ENCODE measurements at regions not wholly inside any gene's neighbourhood (a gene's known extent, or its start where the extent isn't known, plus 50 kb on each side); places are given as distances from the start of the nearest gene placed in this dataset.

- no peak for DNase-seq
Measured at GRCh38 chr3:59578129-59578528, 528.3 kb upstream of the CFAP20DC start.

- DNase-seq = no peak
Measured at GRCh38 chr3:59576606-59577005, 526.8 kb upstream of the CFAP20DC start.

GRCh38 chr3:59575113-59576001 lies 525.5 kb upstream of the CFAP20DC start:
- DNase-seq = peak; percentile 68

- peak; percentile 39 for DNase-seq
Measured at GRCh38 chr3:59573911-59574310, 524.1 kb upstream of the CFAP20DC start.

GRCh38 chr3:59572106-59572505 lies 522.3 kb upstream of the CFAP20DC start:
- no peak for DNase-seq

GRCh38 chr3:59570806-59571205 lies 521.0 kb upstream of the CFAP20DC start:
- no peak for DNase-seq

GRCh38 chr3:59567661-59568060 lies 517.8 kb upstream of the CFAP20DC start:
- DNase-seq = peak; percentile 55

- no peak for DNase-seq
Measured at GRCh38 chr3:59566481-59566975, 516.7 kb upstream of the CFAP20DC start.

GRCh38 chr3:59565125-59565524 lies 515.3 kb upstream of the CFAP20DC start:
- no peak for DNase-seq

- DNase-seq = peak; percentile 74
Measured at GRCh38 chr3:59563966-59564365, 514.1 kb upstream of the CFAP20DC start.

- peak; percentile 79 for DNase-seq
Measured at GRCh38 chr3:59563072-59563605, 513.3 kb upstream of the CFAP20DC start.

GRCh38 chr3:59559721-59560435 lies 510.1 kb upstream of the CFAP20DC start:
- DNase-seq = peak; percentile 99

GRCh38 chr3:59558906-59559720 lies 509.3 kb upstream of the CFAP20DC start:
- DNase-seq = no peak

GRCh38 chr3:59555593-59556315 lies 505.9 kb upstream of the CFAP20DC start:
- DNase-seq = no peak

- no peak for DNase-seq
Measured at GRCh38 chr3:59553076-59553475, 503.3 kb upstream of the CFAP20DC start.

- DNase-seq = no peak
Measured at GRCh38 chr3:59551834-59552233, 502.0 kb upstream of the CFAP20DC start.

- DNase-seq = no peak
Measured at GRCh38 chr3:59549962-59550361, 500.1 kb upstream of the CFAP20DC start.

- DNase-seq = no peak
Measured at GRCh38 chr3:59547874-59548273, 498.0 kb upstream of the CFAP20DC start.

GRCh38 chr3:59546522-59546921 lies 496.7 kb upstream of the CFAP20DC start:
- DNase-seq = no peak

GRCh38 chr3:59545374-59545773 lies 495.5 kb upstream of the CFAP20DC start:
- DNase-seq = no peak

- DNase-seq = no peak
Measured at GRCh38 chr3:59542276-59542675, 492.5 kb upstream of the CFAP20DC start.

GRCh38 chr3:59540696-59541095 lies 490.9 kb upstream of the CFAP20DC start:
- peak; percentile 20 for DNase-seq

Measured in fibroblast of skin of back (primary cell).